Inferior parietal cortex (tissue), 1 donor: ENCODE measurements at regions not wholly inside any gene's neighbourhood (a gene's known extent, or its start where the extent isn't known, plus 50 kb on each side); places are given as distances from the start of the nearest gene placed in this dataset.

Experiments
- DNase-seq: peaks from one replicate; pipeline ENCODE4 v3.0.0-alpha.2; 2016; ENCODE audit errors: extremely low spot score

GRCh38 chr7:25360451-25360850 is 132.2 kb upstream of the NPVF start:
- DNase-seq: peak; percentile 31

- no peak for DNase-seq
Measured at GRCh38 chr7:25361387-25361786, 133.1 kb upstream of the NPVF start.

GRCh38 chr7:25361863-25362262 is 133.6 kb upstream of the NPVF start:
- no peak for DNase-seq

- DNase-seq: no peak
Measured at GRCh38 chr7:25368599-25369201, 140.4 kb upstream of the NPVF start.

GRCh38 chr7:25369786-25370185 is 141.5 kb upstream of the NPVF start:
- DNase-seq: no peak

GRCh38 chr7:25371972-25372371 is 143.7 kb upstream of the NPVF start:
- no peak for DNase-seq

GRCh38 chr7:25375805-25376600 is 147.7 kb upstream of the NPVF start:
- DNase-seq: no peak

GRCh38 chr7:25379351-25380300 is 151.3 kb upstream of the NPVF start:
- DNase-seq: no peak

- DNase-seq: no peak
Measured at GRCh38 chr7:25381818-25382589, 153.7 kb upstream of the NPVF start.

- no peak for DNase-seq
Measured at GRCh38 chr7:25382869-25383268, 154.6 kb upstream of the NPVF start.

GRCh38 chr7:25383402-25383801 is 155.1 kb upstream of the NPVF start:
- no peak for DNase-seq

GRCh38 chr7:25384788-25385505 is 156.7 kb upstream of the NPVF start:
- DNase-seq: no peak

GRCh38 chr7:25385506-25386136 is 157.3 kb upstream of the NPVF start:
- no peak for DNase-seq

GRCh38 chr7:25386311-25386744 is 158.0 kb upstream of the NPVF start:
- DNase-seq: no peak

GRCh38 chr7:25388681-25389080 is 160.4 kb upstream of the NPVF start:
- DNase-seq: no peak

GRCh38 chr7:25389489-25390106 is 161.3 kb upstream of the NPVF start:
- DNase-seq: peak; percentile 82

GRCh38 chr7:25391295-25391861 is 163.1 kb upstream of the NPVF start:
- peak; percentile 74 for DNase-seq

GRCh38 chr7:25391961-25392587 is 163.8 kb upstream of the NPVF start:
- DNase-seq: no peak
